SK-N-SH (cell line): ENCODE measurements at regions not wholly inside any gene's neighbourhood (a gene's known extent, or its start where the extent isn't known, plus 50 kb on each side); places are given as distances from the start of the nearest gene placed in this dataset.

Experiments used
- RFX5 ChIP-seq: IDR thresholded peaks from 2 replicates; pipeline ENCODE4 v1.6.1; 2012; ENCODE audit warnings: mild to moderate bottlenecking, improper control_type of control experiment, low read length
- SIN3A ChIP-seq: IDR thresholded peaks from 2 replicates; pipeline ENCODE4 v1.6.1; 2012; ENCODE audit warnings: low read depth, mild to moderate bottlenecking, low read length, moderate library complexity, borderline replicate concordance

GRCh38 chr6:164045082-164045481, 630.6 kb downstream of the QKI start:
- TF ChIP-seq SIN3A: no peak
- TF ChIP-seq RFX5: no peak
